ENCODE measurements at regions not wholly inside any gene's neighbourhood (a gene's known extent, or its start where the extent isn't known, plus 50 kb on each side); places are given as distances from the start of the nearest gene placed in this dataset.

GRCh38 chr20:7667194-7667593 lies 273.1 kb downstream of the HAO1 start:
- TF ChIP-seq POLR2A (IDR thresholded peaks at IDR 0.05) (no peak), CTCF (IDR thresholded peaks at IDR 0.05 in 4 of 5, conservative IDR thresholded peaks at IDR 0.05 in 1 of 5) (no peak)
